Stomach smooth muscle (tissue), 2 donors: ENCODE measurements at regions not wholly inside any gene's neighbourhood (a gene's known extent, or its start where the extent isn't known, plus 50 kb on each side); places are given as distances from the start of the nearest gene placed in this dataset.

ENCODE experiments used
- H3K27ac ChIP-seq: one replicate; pipeline ENCODE4 v1.7.0; 2013; ENCODE audit warnings: mild to moderate bottlenecking, low read length, inconsistent platforms
- H3K27me3 ChIP-seq, 2 donors: one replicate each; pipeline ENCODE4 v1.7.0; 2013; ENCODE audit warnings: low read length in 2 of 2; ENCODE audit not compliant: insufficient read depth in 2 of 2, control insufficient read depth in 1 of 2
- H3K36me3 ChIP-seq, 2 donors: one replicate each; pipeline ENCODE4 v1.7.0; 2013; ENCODE audit warnings: low read length in 2 of 2; ENCODE audit not compliant: control insufficient read depth in 2 of 2, insufficient read depth in 2 of 2
- H3K4me1 ChIP-seq: one replicate; pipeline ENCODE4 v1.7.0; 2013; ENCODE audit warnings: low read length; ENCODE audit not compliant: control insufficient read depth, insufficient read depth
- H3K4me3 ChIP-seq, 2 donors: one replicate each; pipeline ENCODE4 v1.7.0; 2013; ENCODE audit warnings: low read length in 2 of 2
- H3K9ac ChIP-seq, 2 donors: one replicate each; pipeline ENCODE4 v1.7.0; 2013; ENCODE audit warnings: low read length in 2 of 2, mild to moderate bottlenecking in 1 of 2
- H3K9me3 ChIP-seq, 2 donors: one replicate each; pipeline ENCODE4 v1.7.0; 2013; ENCODE audit warnings: low read length in 2 of 2; ENCODE audit not compliant: control insufficient read depth in 2 of 2
- donor health status: healthy.
- donor health status: Pancreatic carcinoma.

DNA sequence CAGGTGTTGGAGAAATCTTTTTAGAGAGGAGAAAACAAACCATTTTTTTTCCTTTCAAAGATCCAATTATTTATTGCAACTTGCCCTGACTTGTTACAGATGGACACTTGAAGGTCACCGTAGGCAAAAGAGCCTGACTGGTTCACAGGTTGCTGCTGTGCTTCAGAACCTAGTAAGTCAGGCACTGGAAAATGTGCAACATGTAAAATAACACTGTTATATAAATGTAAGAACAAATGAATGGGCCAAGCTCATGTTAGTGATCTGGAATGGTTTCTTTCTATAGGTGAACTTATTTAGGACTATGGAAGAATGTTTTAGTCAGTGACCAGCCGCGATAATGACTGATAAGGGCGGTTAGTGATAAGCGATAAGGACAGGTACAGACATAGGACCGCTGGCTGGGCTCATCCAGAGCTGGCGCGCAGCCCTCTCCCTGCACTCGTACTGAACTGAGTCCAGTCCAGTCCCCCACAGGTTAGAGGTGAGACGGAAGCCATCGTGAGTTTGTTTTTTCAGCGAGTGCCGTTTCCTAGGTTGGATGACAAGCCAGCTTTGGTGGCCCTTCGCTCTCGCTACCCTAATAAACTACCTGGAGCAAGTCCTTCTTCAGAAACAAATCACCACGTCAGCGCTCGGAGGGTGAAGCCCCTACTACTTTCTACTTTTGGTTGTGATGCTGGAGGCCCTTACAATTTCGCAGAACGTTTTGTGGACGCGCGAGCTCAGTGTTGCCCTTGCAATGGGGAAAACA, 94.4 kb upstream of the PRDM1 start:
- H3K9me3 ChIP-seq: peaks cover 0 to 3% of the 10 kb centered on the region in 2 donors
- peak overlapping the region; percentile 50 to 84 for H3K4me3 ChIP-seq
- no peaks in the 10 kb centered on the region for H3K36me3 ChIP-seq
- no peak overlapping the region for H3K27ac ChIP-seq
- peaks cover 19% of the 10 kb centered on the region for H3K4me1 ChIP-seq
- H3K9ac ChIP-seq: peak overlapping the region in 1 of 2 donors; percentile 37
- H3K27me3 ChIP-seq: peaks cover 67 to 86% of the 10 kb centered on the region in 2 donors

DNA sequence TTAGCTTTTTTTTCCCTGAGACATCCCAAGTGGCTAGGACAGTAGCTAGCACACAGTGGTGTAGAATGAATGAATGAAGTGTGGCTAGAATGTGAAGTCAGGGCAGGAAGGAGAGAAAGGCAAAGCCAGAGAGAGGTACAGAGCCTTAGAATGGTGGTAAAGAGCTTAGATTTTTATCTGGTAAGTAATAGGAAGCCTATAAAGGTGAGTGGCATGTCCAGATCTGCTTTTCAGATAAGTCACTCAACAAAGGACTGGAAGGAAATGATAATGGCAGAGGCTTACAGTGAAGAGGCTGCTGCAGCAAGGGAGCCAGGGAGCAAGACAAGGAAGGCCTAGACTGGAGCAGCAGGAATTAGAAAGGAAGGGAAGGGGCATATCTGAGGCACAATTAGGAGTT, 96.0 kb upstream of the PRDM1 start:
- peaks cover 30% of the 10 kb centered on the region for H3K4me1 ChIP-seq
- peaks cover 0 to 3% of the 10 kb centered on the region in 2 donors for H3K9me3 ChIP-seq
- H3K27me3 ChIP-seq: peaks cover 75 to 86% of the 10 kb centered on the region in 2 donors
- H3K9ac ChIP-seq: no peak overlapping the region
- H3K27ac ChIP-seq: no peak overlapping the region
- no peaks in the 10 kb centered on the region for H3K36me3 ChIP-seq
- H3K4me3 ChIP-seq: no peak overlapping the region

DNA sequence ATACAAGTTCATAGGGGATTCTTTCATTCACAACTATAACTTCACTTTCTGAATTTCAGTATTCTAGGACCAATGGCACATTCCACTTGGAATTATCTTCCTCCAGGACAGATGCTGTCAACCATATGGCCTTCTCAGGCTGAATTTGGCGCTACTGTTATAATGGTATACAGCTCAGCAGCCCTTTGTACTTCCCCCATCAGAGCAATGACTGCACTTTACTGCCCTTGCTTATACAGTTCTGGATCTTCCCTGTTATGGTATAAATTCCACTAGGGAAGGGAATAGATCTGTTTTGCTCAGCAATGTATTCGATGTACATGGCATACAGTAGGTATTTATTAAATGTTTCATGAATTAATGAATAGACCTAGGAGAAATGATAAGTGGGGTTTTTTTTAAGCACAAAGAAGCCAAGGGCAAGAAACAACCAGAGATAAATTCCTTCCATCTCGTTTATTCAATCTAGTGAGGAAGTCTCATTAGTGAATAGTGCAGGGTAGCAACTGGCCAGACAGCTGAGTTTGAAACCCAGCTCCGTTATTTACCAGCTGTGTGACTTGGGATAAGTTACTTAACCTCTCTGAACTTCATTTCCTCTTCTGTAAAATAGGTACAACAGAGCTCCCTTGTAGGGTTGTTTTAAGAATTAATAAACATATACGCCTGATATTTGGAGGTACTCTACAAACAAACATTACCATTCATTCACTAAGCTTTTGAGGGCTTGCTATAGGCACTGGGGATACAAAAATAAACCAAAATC, 97.1 kb upstream of the PRDM1 start:
- H3K27me3 ChIP-seq: peaks cover 70 to 83% of the 10 kb centered on the region in 2 donors
- H3K9me3 ChIP-seq: peaks cover 0 to 3% of the 10 kb centered on the region in 2 donors
- H3K36me3 ChIP-seq: no peaks in the 10 kb centered on the region
- H3K9ac ChIP-seq: no peak overlapping the region
- no peak overlapping the region for H3K27ac ChIP-seq
- H3K4me1 ChIP-seq: peaks cover 27% of the 10 kb centered on the region
- H3K4me3 ChIP-seq: no peak overlapping the region

DNA sequence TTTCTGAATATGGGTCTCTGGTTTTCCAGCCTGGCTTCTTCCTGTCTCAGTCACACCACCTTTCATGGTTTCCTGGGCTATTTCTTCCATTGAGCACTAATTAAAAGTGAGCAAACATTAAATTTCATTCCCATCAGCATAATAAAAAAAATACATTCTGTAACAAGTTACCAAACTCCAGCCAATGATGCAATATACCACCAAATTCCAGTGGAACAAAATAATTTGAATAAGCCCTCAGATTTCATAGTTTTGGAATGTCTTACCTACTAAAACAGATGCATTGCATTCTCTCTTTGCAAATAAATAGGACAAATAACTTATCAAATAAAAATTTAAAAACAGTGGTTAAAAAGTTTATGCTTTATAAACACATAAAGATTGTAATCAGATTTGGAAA, 97.8 kb upstream of the PRDM1 start:
- H3K4me1 ChIP-seq: peaks cover 27% of the 10 kb centered on the region
- H3K4me3 ChIP-seq: no peak overlapping the region
- H3K9me3 ChIP-seq: no peaks in the 10 kb centered on the region
- H3K9ac ChIP-seq: no peak overlapping the region
- H3K27me3 ChIP-seq: peaks cover 63 to 79% of the 10 kb centered on the region in 2 donors
- H3K27ac ChIP-seq: no peak overlapping the region
- no peaks in the 10 kb centered on the region for H3K36me3 ChIP-seq

DNA sequence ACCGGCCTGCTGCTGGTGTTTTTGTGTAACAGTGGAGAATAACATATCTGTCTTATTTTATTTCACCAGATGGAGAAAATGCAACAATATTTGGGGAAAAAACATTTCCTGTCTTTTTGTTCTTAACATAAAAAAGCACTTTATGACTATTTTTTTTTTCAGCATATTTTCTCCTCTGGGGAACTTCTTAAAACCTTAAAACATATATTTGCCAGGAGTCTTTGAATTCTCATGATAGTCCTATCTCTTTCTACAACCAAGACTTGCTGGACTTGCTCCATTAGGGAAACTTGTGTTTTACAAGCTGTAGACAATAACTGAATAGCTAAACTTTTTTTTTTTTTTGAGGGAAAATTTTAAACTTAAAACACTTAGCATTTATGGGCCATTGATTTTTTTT, 98.6 kb upstream of the PRDM1 start:
- Histone ChIP-seq H3K4me1 (peaks cover 20% of the 10 kb centered on the region), H3K36me3 (no peaks in the 10 kb centered on the region), H3K27me3 (peaks cover 61 to 74% of the 10 kb centered on the region in 2 donors), H3K27ac (no peak overlapping the region), H3K9me3 (peaks cover 3 to 5% of the 10 kb centered on the region in 2 donors), H3K9ac (no peak overlapping the region), H3K4me3 (no peak overlapping the region)

DNA sequence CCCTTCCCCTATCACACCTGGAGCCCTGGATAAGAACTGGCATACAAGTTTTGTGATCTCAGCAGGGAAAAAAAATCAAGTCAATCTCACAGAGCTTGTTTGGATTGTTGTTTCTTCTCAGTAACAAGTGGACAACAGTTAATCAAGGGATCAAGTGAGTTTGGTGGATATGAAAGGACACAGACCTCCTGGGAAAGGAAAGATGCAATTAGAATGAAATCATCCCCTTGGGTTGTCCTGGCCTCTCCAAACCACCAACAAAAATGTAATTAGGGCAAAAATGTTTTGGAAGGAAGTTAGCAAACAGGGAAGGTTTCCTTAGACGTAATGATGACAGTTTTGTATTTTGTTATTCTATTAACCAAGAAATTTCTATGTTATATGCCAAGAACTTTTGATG, 99.1 kb upstream of the PRDM1 start:
- Histone ChIP-seq H3K4me3 (no peak overlapping the region), H3K27ac (no peak overlapping the region), H3K4me1 (peaks cover 15% of the 10 kb centered on the region), H3K36me3 (no peaks in the 10 kb centered on the region), H3K9me3 (peaks cover 3 to 5% of the 10 kb centered on the region in 2 donors), H3K9ac (no peak overlapping the region), H3K27me3 (peaks cover 63 to 70% of the 10 kb centered on the region in 2 donors)

DNA sequence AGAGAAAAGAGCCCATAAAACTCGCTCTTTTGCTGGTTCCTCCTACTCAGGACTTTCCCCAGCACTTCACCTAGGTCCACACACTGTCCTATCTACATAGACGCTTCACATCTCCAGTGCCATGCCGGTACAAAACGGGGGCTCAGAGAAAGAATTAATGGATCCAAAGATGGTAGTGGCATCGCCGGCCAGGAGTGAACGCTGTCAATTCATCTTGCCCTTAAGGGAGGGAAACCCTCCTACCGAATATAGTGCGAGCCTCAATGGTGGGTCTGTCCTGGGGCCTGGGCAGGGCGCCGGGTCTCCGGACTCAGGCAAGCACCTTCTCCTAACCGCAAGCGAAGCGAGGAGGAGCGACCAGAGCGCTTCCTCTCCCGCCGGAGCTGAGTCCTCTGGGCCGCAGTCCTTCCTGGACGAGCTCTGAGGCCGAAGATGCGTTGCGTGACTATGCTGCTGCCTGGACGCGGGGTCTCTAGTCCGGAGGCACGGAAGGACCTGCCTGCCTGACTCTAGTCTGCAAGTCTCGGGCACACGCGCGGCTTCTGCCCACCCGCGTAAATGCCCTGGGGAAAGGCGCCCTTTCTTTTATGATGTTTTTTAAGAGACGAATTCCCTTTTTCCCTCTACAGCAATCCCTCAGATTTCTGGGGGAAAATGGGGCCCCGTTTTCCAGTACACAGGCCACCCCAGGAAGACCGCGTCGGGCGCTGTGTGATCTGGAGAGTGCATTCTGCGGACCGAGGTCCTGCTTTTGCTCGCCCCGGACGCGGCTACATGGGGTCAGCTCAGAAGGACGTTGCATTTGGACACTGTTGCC, 100.1 kb upstream of the PRDM1 start:
- H3K9ac ChIP-seq: no peak overlapping the region
- no peaks in the 10 kb centered on the region for H3K36me3 ChIP-seq
- peaks cover 65 to 70% of the 10 kb centered on the region in 2 donors for H3K27me3 ChIP-seq
- H3K27ac ChIP-seq: no peak overlapping the region
- peaks cover 3 to 5% of the 10 kb centered on the region in 2 donors for H3K9me3 ChIP-seq
- H3K4me3 ChIP-seq: peak overlapping the region in 1 of 2 donors; percentile 55
- peaks cover 17% of the 10 kb centered on the region for H3K4me1 ChIP-seq

DNA sequence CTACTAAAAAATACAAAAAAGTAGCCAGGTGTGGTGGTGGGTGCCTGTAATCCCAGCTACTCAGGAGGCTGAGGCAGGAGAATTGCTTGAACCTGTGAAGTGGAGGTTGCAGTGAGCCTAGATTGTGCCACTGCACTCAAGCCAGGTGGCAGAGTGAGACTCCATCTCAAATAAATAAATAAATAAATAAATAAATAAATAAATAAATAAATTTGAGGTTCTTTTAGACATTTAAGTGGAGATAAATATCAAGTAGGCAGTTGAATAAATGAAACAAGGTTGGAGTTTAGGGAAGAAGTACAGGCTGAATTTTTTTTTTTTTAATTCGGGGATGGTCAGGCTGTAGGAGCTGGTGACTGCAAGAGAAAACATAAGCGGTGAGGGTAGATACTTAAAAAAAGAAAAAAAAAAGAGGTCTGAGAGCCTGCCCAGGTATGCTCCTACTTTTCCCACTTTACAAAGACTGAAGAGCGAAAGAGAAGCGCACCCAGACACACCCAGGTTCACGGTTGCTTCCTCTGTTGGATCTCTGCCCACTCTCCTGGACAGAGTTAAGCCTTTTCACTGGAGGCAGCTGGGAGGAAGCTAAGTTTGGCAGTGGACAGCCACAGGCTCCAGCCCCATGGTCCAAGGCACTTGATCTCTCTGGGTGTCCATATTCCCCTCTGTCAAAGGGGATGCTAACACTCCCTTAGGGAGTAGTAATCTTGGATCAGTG, 100.9 kb upstream of the PRDM1 start:
- Histone ChIP-seq H3K27me3 (peaks cover 64 to 70% of the 10 kb centered on the region in 2 donors), H3K27ac (no peak overlapping the region), H3K9ac (no peak overlapping the region), H3K4me1 (peaks cover 17% of the 10 kb centered on the region), H3K4me3 (no peak overlapping the region), H3K9me3 (peaks cover 3 to 5% of the 10 kb centered on the region in 2 donors), H3K36me3 (no peaks in the 10 kb centered on the region)

DNA sequence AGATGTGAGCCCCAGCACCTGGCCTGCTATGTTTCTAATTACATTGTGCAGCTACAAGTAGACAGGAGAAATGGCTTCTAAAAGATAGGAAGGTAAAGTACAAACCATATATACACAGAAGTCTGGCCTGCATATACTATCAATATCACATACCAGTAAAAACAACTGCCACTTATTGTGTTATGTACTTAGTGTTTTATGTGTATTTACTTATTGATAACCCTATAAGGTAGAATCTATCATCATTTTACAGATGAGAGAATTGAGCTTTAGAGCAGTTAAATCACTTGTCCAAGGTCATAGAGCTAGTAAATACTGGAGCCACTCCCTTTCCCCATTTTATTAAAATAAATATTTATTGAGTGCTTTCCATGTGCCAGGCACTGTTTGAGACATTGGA, 102.4 kb upstream of the PRDM1 start:
- Histone ChIP-seq H3K4me3 (no peak overlapping the region), H3K4me1 (peaks cover 17% of the 10 kb centered on the region), H3K9ac (no peak overlapping the region), H3K9me3 (peaks cover 3 to 5% of the 10 kb centered on the region in 2 donors), H3K36me3 (no peaks in the 10 kb centered on the region), H3K27me3 (peaks cover 49 to 55% of the 10 kb centered on the region in 2 donors), H3K27ac (no peak overlapping the region)
